Brain pericyte (primary cell): ENCODE measurements at regions not wholly inside any gene's neighbourhood (a gene's known extent, or its start where the extent isn't known, plus 50 kb on each side); places are given as distances from the start of the nearest gene placed in this dataset.
"Not testable (repeated sequence)": the region's sequence is repeated elsewhere in the genome, so short reads cannot be mapped to it uniquely, and the experiment has no call there.

Source experiments
- DNase-seq: peaks from one replicate; pipeline ENCODE4 v3.0.0-alpha.2; 2012; ENCODE audit warnings: low read depth, low spot score

GRCh38 chr12:91461061-91461460 is 278.4 kb upstream of the DCN start:
- no peak for DNase-seq

- no peak for DNase-seq
Measured at GRCh38 chr12:91460469-91460868, 277.9 kb upstream of the DCN start.

GRCh38 chr12:91455321-91455720 is 272.7 kb upstream of the DCN start:
- no peak for DNase-seq

GRCh38 chr12:91454179-91454578 is 271.6 kb upstream of the DCN start:
- no peak for DNase-seq

GRCh38 chr12:91452464-91452863 is 269.8 kb upstream of the DCN start:
- DNase-seq = not testable (repeated sequence)

GRCh38 chr12:91441993-91442952 is 259.7 kb upstream of the DCN start:
- DNase-seq = no peak

GRCh38 chr12:91441246-91441645 is 258.6 kb upstream of the DCN start:
- no peak for DNase-seq

- no peak for DNase-seq
Measured at GRCh38 chr12:91434081-91434480, 251.5 kb upstream of the DCN start.

GRCh38 chr12:91432755-91433154 is 250.1 kb upstream of the DCN start:
- DNase-seq = no peak

- DNase-seq = no peak
Measured at GRCh38 chr12:91432089-91432488, 249.5 kb upstream of the DCN start.

- DNase-seq = no peak
Measured at GRCh38 chr12:91424506-91424905, 241.9 kb upstream of the DCN start.

GRCh38 chr12:91423693-91424050 is 241.1 kb upstream of the DCN start:
- no peak for DNase-seq

GRCh38 chr12:91422811-91423692 is 240.4 kb upstream of the DCN start:
- no peak for DNase-seq

GRCh38 chr12:91422127-91422526 is 239.5 kb upstream of the DCN start:
- DNase-seq = no peak

- DNase-seq = no peak
Measured at GRCh38 chr12:91419809-91420208, 237.2 kb upstream of the DCN start.

- DNase-seq = no peak
Measured at GRCh38 chr12:91418221-91419090, 235.8 kb upstream of the DCN start.

GRCh38 chr12:91417650-91418049 is 235.0 kb upstream of the DCN start:
- DNase-seq = no peak

- DNase-seq = no peak
Measured at GRCh38 chr12:91414636-91415035, 232.0 kb upstream of the DCN start.

- no peak for DNase-seq
Measured at GRCh38 chr12:91413581-91414546, 231.2 kb upstream of the DCN start.

- DNase-seq = no peak
Measured at GRCh38 chr12:91406920-91407341, 224.3 kb upstream of the DCN start.
